NCI-H748 (cell line): ENCODE measurements at regions not wholly inside any gene's neighbourhood (a gene's known extent, or its start where the extent isn't known, plus 50 kb on each side); places are given as distances from the start of the nearest gene placed in this dataset.
A peak's percentile ranks its signal among the peaks of the same experiment; 100 is the strongest.

Experiments used
- DNase-seq: peaks from one replicate; lab custom pipeline; 2025; ENCODE audit not compliant: unreplicated experiment; lab: John Stamatoyannopoulos, UW

GRCh38 chr16:54526916-54527315, 240.3 kb upstream of the IRX3 start:
- no peak for DNase-seq

- DNase-seq, result no peak
Measured at GRCh38 chr16:54526087-54526486, 239.5 kb upstream of the IRX3 start.

GRCh38 chr16:54525104-54525503, 238.5 kb upstream of the IRX3 start:
- DNase-seq, result no peak

- no peak for DNase-seq
Measured at GRCh38 chr16:54522584-54522983, 236.0 kb upstream of the IRX3 start.

GRCh38 chr16:54521327-54521726, 234.7 kb upstream of the IRX3 start:
- no peak for DNase-seq

- no peak for DNase-seq
Measured at GRCh38 chr16:54519161-54519695, 232.6 kb upstream of the IRX3 start.

GRCh38 chr16:54517181-54517580, 230.6 kb upstream of the IRX3 start:
- no peak for DNase-seq

GRCh38 chr16:54512467-54512995, 225.9 kb upstream of the IRX3 start:
- no peak for DNase-seq

GRCh38 chr16:54511222-54511731, 224.7 kb upstream of the IRX3 start:
- no peak for DNase-seq

- no peak for DNase-seq
Measured at GRCh38 chr16:54510685-54511221, 224.2 kb upstream of the IRX3 start.

GRCh38 chr16:54509456-54509855, 222.9 kb upstream of the IRX3 start:
- DNase-seq, result no peak

- no peak for DNase-seq
Measured at GRCh38 chr16:54508351-54508750, 221.8 kb upstream of the IRX3 start.

GRCh38 chr16:54506741-54507500, 220.3 kb upstream of the IRX3 start:
- peak; percentile 89 for DNase-seq

- no peak for DNase-seq
Measured at GRCh38 chr16:54506214-54506580, 219.6 kb upstream of the IRX3 start.

GRCh38 chr16:54505549-54506213, 219.1 kb upstream of the IRX3 start:
- peak; percentile 74 for DNase-seq

GRCh38 chr16:54504372-54504771, 217.8 kb upstream of the IRX3 start:
- peak; percentile 66 for DNase-seq

GRCh38 chr16:54503856-54504219, 217.3 kb upstream of the IRX3 start:
- no peak for DNase-seq

- peak; percentile 66 for DNase-seq
Measured at GRCh38 chr16:54503011-54503855, 216.6 kb upstream of the IRX3 start.

GRCh38 chr16:54501797-54502196, 215.2 kb upstream of the IRX3 start:
- DNase-seq, result no peak

GRCh38 chr16:54493594-54493993, 207.0 kb upstream of the IRX3 start:
- DNase-seq, result no peak

- no peak for DNase-seq
Measured at GRCh38 chr16:54493061-54493460, 206.5 kb upstream of the IRX3 start.
